GM12878 (cell line): ENCODE measurements at regions not wholly inside any gene's neighbourhood (a gene's known extent, or its start where the extent isn't known, plus 50 kb on each side); places are given as distances from the start of the nearest gene placed in this dataset.

Source experiments
- ESRRA ChIP-seq: IDR thresholded peaks from 2 replicates; pipeline ENCODE4 v1.6.1; 2012; ENCODE audit warnings: mild to moderate bottlenecking, low read length, improper control_type of control experiment
- ZNF622 ChIP-seq: fragments of 450-650 bp; IDR thresholded peaks from 2 replicates; pipeline ENCODE4 v1.6.1; 2017; ENCODE audit warnings: mild to moderate bottlenecking, inconsistent platforms
- TF ChIP-seq, protein P1 (sequence below): fragments of 450-650 bp; formaldehyde crosslinking; IDR thresholded peaks from 2 replicates; pipeline ENCODE4 v1.4.0; 2020; ENCODE audit warnings: mild to moderate bottlenecking, moderate library complexity
- TF ChIP-seq, protein P2 (sequence below): IDR thresholded peaks from 2 replicates; pipeline ENCODE4 v1.6.1; 2011; ENCODE audit warnings: borderline replicate concordance, low read depth, mild to moderate bottlenecking, moderate library complexity, low read length; ENCODE audit not compliant: insufficient read depth, poor library complexity, severe bottlenecking
- TF ChIP-seq, protein P3 (sequence below): IDR thresholded peaks from 2 replicates; pipeline ENCODE4 v1.6.1; 2011; ENCODE audit warnings: borderline replicate concordance, low read depth, mild to moderate bottlenecking, moderate library complexity, mixed read lengths, low read length; ENCODE audit not compliant: insufficient read depth; ENCODE audit errors: extremely low read length

DNA sequence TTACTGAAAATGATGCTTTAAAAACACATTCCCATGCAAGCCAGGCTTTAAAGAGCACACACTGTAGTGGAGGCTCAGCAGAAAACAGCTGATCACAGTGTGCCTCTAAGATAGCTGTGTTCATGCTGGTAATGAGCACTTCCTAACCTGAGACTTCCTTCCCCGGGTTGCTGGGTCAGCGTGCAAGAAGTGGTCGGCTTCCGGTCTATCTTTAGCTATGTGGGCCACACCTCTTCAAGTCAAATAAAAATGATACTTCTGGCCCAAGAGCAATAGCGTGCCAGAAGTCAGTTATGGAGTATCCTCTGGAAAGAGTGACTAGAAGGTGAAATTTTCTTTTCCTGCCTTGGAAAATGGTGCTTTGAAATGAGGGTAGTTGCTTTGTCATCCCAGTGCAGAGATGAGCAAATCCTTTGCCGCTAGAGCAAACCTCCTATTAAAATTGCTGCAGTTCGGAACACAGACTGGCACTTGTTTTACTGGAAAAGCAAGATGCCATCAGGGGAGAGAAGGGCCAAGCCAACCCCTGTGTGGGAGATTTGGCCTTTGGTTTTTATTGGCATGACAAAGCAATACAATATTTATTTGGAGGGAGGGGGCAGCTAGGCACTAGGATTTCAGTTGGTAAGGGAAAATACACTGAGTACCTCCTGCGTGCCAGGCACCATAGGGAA, 64.2 kb downstream of the ARHGAP35 start (continued):
- TF ChIP-seq, protein P1, sequence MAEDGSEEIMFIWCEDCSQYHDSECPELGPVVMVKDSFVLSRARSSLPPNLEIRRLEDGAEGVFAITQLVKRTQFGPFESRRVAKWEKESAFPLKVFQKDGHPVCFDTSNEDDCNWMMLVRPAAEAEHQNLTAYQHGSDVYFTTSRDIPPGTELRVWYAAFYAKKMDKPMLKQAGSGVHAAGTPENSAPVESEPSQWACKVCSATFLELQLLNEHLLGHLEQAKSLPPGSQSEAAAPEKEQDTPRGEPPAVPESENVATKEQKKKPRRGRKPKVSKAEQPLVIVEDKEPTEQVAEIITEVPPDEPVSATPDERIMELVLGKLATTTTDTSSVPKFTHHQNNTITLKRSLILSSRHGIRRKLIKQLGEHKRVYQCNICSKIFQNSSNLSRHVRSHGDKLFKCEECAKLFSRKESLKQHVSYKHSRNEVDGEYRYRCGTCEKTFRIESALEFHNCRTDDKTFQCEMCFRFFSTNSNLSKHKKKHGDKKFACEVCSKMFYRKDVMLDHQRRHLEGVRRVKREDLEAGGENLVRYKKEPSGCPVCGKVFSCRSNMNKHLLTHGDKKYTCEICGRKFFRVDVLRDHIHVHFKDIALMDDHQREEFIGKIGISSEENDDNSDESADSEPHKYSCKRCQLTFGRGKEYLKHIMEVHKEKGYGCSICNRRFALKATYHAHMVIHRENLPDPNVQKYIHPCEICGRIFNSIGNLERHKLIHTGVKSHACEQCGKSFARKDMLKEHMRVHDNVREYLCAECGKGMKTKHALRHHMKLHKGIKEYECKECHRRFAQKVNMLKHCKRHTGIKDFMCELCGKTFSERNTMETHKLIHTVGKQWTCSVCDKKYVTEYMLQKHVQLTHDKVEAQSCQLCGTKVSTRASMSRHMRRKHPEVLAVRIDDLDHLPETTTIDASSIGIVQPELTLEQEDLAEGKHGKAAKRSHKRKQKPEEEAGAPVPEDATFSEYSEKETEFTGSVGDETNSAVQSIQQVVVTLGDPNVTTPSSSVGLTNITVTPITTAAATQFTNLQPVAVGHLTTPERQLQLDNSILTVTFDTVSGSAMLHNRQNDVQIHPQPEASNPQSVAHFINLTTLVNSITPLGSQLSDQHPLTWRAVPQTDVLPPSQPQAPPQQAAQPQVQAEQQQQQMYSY (CRISPR knock-in tag), result no peak
- TF ChIP-seq ESRRA, result no peak
- TF ChIP-seq ZNF622, result no peak
- TF ChIP-seq, protein P2, sequence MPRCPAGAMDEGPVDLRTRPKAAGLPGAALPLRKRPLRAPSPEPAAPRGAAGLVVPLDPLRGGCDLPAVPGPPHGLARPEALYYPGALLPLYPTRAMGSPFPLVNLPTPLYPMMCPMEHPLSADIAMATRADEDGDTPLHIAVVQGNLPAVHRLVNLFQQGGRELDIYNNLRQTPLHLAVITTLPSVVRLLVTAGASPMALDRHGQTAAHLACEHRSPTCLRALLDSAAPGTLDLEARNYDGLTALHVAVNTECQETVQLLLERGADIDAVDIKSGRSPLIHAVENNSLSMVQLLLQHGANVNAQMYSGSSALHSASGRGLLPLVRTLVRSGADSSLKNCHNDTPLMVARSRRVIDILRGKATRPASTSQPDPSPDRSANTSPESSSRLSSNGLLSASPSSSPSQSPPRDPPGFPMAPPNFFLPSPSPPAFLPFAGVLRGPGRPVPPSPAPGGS, result no peak
- TF ChIP-seq, protein P3, sequence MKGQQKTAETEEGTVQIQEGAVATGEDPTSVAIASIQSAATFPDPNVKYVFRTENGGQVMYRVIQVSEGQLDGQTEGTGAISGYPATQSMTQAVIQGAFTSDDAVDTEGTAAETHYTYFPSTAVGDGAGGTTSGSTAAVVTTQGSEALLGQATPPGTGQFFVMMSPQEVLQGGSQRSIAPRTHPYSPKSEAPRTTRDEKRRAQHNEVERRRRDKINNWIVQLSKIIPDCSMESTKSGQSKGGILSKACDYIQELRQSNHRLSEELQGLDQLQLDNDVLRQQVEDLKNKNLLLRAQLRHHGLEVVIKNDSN, result no peak
